Stimulated activated naive CD4-positive, alpha-beta T cell (primary cell): ENCODE measurements at regions not wholly inside any gene's neighbourhood (a gene's known extent, or its start where the extent isn't known, plus 50 kb on each side); places are given as distances from the start of the nearest gene placed in this dataset.
"Not testable (repeated sequence)": the region's sequence is repeated elsewhere in the genome, so short reads cannot be mapped to it uniquely, and the experiment has no call there.

Experiments used
- DNase-seq, 6 experiments: peaks; one replicate each; lab custom pipeline; 2025; lab: John Stamatoyannopoulos, UW

- no peak for DNase-seq
Measured at GRCh38 chr17:71200597-71200996, 920.2 kb upstream of the SOX9 start.

- DNase-seq = no peak
Measured at GRCh38 chr17:71201639-71202038, 919.2 kb upstream of the SOX9 start.

GRCh38 chr17:71202449-71202848, 918.4 kb upstream of the SOX9 start:
- DNase-seq = no peak

GRCh38 chr17:71203953-71204352, 916.9 kb upstream of the SOX9 start:
- no peak for DNase-seq

GRCh38 chr17:71205951-71206350, 914.9 kb upstream of the SOX9 start:
- DNase-seq = not testable (repeated sequence)

- DNase-seq = no peak
Measured at GRCh38 chr17:71208111-71208704, 912.6 kb upstream of the SOX9 start.

- no peak for DNase-seq
Measured at GRCh38 chr17:71213936-71214335, 906.9 kb upstream of the SOX9 start.

- DNase-seq = no peak
Measured at GRCh38 chr17:71217769-71218168, 903.1 kb upstream of the SOX9 start.

GRCh38 chr17:71224824-71225575, 895.8 kb upstream of the SOX9 start:
- no peak for DNase-seq

- no peak for DNase-seq
Measured at GRCh38 chr17:71227841-71228240, 893.0 kb upstream of the SOX9 start.

GRCh38 chr17:71229070-71229469, 891.8 kb upstream of the SOX9 start:
- no peak for DNase-seq

GRCh38 chr17:71232801-71233559, 887.8 kb upstream of the SOX9 start:
- DNase-seq = no peak

GRCh38 chr17:71234349-71234748, 886.5 kb upstream of the SOX9 start:
- DNase-seq = no peak

GRCh38 chr17:71237903-71238538, 882.8 kb upstream of the SOX9 start:
- no peak for DNase-seq

- no peak for DNase-seq
Measured at GRCh38 chr17:71247441-71248015, 873.3 kb upstream of the SOX9 start.

GRCh38 chr17:71251276-71251675, 869.5 kb upstream of the SOX9 start:
- DNase-seq = no peak

- DNase-seq = no peak
Measured at GRCh38 chr17:71251951-71252350, 868.9 kb upstream of the SOX9 start.

- DNase-seq = no peak
Measured at GRCh38 chr17:71252436-71252835, 868.4 kb upstream of the SOX9 start.

- no peak for DNase-seq
Measured at GRCh38 chr17:71257096-71257495, 863.7 kb upstream of the SOX9 start.

GRCh38 chr17:71260366-71260940, 860.4 kb upstream of the SOX9 start:
- no peak for DNase-seq

- DNase-seq = no peak
Measured at GRCh38 chr17:71262586-71262985, 858.2 kb upstream of the SOX9 start.

GRCh38 chr17:71267668-71268067, 853.2 kb upstream of the SOX9 start:
- DNase-seq = no peak
